Fibroblast of lung (primary cell): ENCODE measurements at regions not wholly inside any gene's neighbourhood (a gene's known extent, or its start where the extent isn't known, plus 50 kb on each side); places are given as distances from the start of the nearest gene placed in this dataset.

Experiments used
- DNase-seq, 2 donors: peaks; one replicate each; pipeline versions ENCODE4 v3.0.0 to v3.0.0-alpha.2; 2010; ENCODE audit warnings: low read depth in 2 of 2
- H2AFZ ChIP-seq: 2 replicates; pipeline ENCODE4 v1.5.1; 2012; ENCODE audit warnings: low read length, control low read depth, inconsistent platforms
- H3K27ac ChIP-seq: 2 replicates; pipeline ENCODE4 v1.5.1; 2011; ENCODE audit warnings: low read length, control low read depth; ENCODE audit not compliant: insufficient read depth
- H3K27me3 ChIP-seq: 2 replicates; pipeline ENCODE4 v1.5.1; 2011; ENCODE audit warnings: mild to moderate bottlenecking, low read length; ENCODE audit not compliant: control insufficient read depth, insufficient read depth
- H3K36me3 ChIP-seq: 2 replicates; pipeline ENCODE4 v1.5.1; 2011; ENCODE audit warnings: low read length; ENCODE audit not compliant: control insufficient read depth, insufficient read depth
- H3K4me1 ChIP-seq: 2 replicates; pipeline ENCODE4 v1.5.1; 2011; ENCODE audit warnings: low read length; ENCODE audit not compliant: control insufficient read depth, insufficient read depth; ENCODE audit errors: extremely low read depth
- H3K4me2 ChIP-seq: 2 replicates; pipeline ENCODE4 v1.5.1; 2011; ENCODE audit warnings: low read length, control low read depth; ENCODE audit not compliant: insufficient read depth; ENCODE audit errors: extremely low read depth
- H3K4me3 ChIP-seq, 4 experiments: fragments of 200-600 bp in 1 of 4; sonication (generic) in 1 of 4; replicated peaks in 1 of 4; 2 replicates each; pipeline ENCODE4 v1.5.1; 2011 to 2016; ENCODE audit warnings: low read length in 4 of 4, low read depth in 3 of 4, mild to moderate bottlenecking in 3 of 4, control low read depth in 2 of 4, inconsistent platforms in 1 of 4, mixed read lengths in 1 of 4; ENCODE audit not compliant: insufficient read depth in 1 of 4; ENCODE audit errors: control extremely low read depth in 1 of 4
- H3K79me2 ChIP-seq: 2 replicates; pipeline ENCODE4 v1.5.1; 2012; ENCODE audit warnings: mild to moderate bottlenecking, low read length, inconsistent platforms; ENCODE audit not compliant: control insufficient read depth, insufficient read depth
- H3K9ac ChIP-seq: 2 replicates; pipeline ENCODE4 v1.5.1; 2011; ENCODE audit warnings: mild to moderate bottlenecking, low read length, control low read depth; ENCODE audit not compliant: insufficient read depth
- H3K9me3 ChIP-seq: 2 replicates; pipeline ENCODE4 v1.5.1; 2012; ENCODE audit warnings: low read depth, low read length; ENCODE audit not compliant: control insufficient read depth, insufficient read depth
- H4K20me1 ChIP-seq: 2 replicates; pipeline ENCODE4 v1.5.1; 2011; ENCODE audit warnings: low read length; ENCODE audit not compliant: control insufficient read depth, insufficient read depth; ENCODE audit errors: extremely low read depth
- CTCF ChIP-seq, 2 donors: IDR thresholded peaks in 1 of 2; conservative IDR thresholded peaks in 1 of 2; 1 replicate in 1 of 2; 2 replicates in 1 of 2; pipeline ENCODE4 v1.5.1; 2011 to 2012; ENCODE audit warnings: low read length in 2 of 2, control low read depth in 1 of 2, inconsistent platforms in 1 of 2, low read depth in 1 of 2, mild to moderate bottlenecking in 1 of 2
- EZH2 ChIP-seq: IDR thresholded peaks from 2 replicates; pipeline ENCODE4 v1.5.1; 2012; ENCODE audit warnings: low read length, control low read depth, mild to moderate bottlenecking; ENCODE audit errors: missing control alignments

GRCh38 chr4:156578713-156579112, 392.9 kb downstream of the PDGFC start:
- no peak overlapping the region for H3K4me3 ChIP-seq
- no peaks in the 10 kb centered on the region for H3K36me3 ChIP-seq
- no peaks in the 10 kb centered on the region for H3K9me3 ChIP-seq
- H3K4me2 ChIP-seq, result no peak overlapping the region
- H3K9ac ChIP-seq, result no peak overlapping the region
- TF ChIP-seq CTCF (conservative IDR thresholded peaks at IDR 0.05 in 1 of 2, IDR thresholded peaks at IDR 0.05 in 1 of 2; ENCODE audit: low read depth in 1 of 2, low read length in 2 of 2), result no peak
- TF ChIP-seq EZH2, result no peak
- no peak overlapping the region for H3K27ac ChIP-seq
- no peak overlapping the region for H2AFZ ChIP-seq
- no peaks in the 10 kb centered on the region for H4K20me1 ChIP-seq
- H3K4me1 ChIP-seq, result no peaks in the 10 kb centered on the region
- H3K79me2 ChIP-seq, result no peaks in the 10 kb centered on the region
- no peak for DNase-seq
- H3K27me3 ChIP-seq, result no peaks in the 10 kb centered on the region

GRCh38 chr4:156578005-156578404, 393.6 kb downstream of the PDGFC start:
- H3K27ac ChIP-seq, result no peak overlapping the region

GRCh38 chr4:156576946-156577345, 394.7 kb downstream of the PDGFC start:
- Histone ChIP-seq H3K36me3 (no peaks in the 10 kb centered on the region), H3K4me2 (no peak overlapping the region), H3K79me2 (no peaks in the 10 kb centered on the region), H3K9me3 (no peaks in the 10 kb centered on the region), H3K27ac (no peak overlapping the region), H4K20me1 (no peaks in the 10 kb centered on the region), H3K27me3 (no peaks in the 10 kb centered on the region), H2AFZ (no peak overlapping the region), H3K9ac (no peak overlapping the region), H3K4me3 (no peak overlapping the region), H3K4me1 (no peaks in the 10 kb centered on the region)
- DNase-seq, result peak in 1 of 2 donors; percentile 21
- TF ChIP-seq CTCF (conservative IDR thresholded peaks at IDR 0.05 in 1 of 2, IDR thresholded peaks at IDR 0.05 in 1 of 2; ENCODE audit: low read depth in 1 of 2, low read length in 2 of 2) (no peak), EZH2 (no peak)

More at GRCh38 chr4:156578005-156578404, 393.6 kb downstream of the PDGFC start:
- no peak overlapping the region for H3K4me3 ChIP-seq
- H2AFZ ChIP-seq, result no peak overlapping the region
- no peaks in the 10 kb centered on the region for H3K9me3 ChIP-seq
- H4K20me1 ChIP-seq, result no peaks in the 10 kb centered on the region
- no peaks in the 10 kb centered on the region for H3K27me3 ChIP-seq
- H3K4me2 ChIP-seq, result no peak overlapping the region
- no peaks in the 10 kb centered on the region for H3K4me1 ChIP-seq
- TF ChIP-seq CTCF (conservative IDR thresholded peaks at IDR 0.05 in 1 of 2, IDR thresholded peaks at IDR 0.05 in 1 of 2; ENCODE audit: low read depth in 1 of 2, low read length in 2 of 2) (no peak), EZH2 (no peak)
- no peaks in the 10 kb centered on the region for H3K36me3 ChIP-seq
- no peak overlapping the region for H3K9ac ChIP-seq
- no peaks in the 10 kb centered on the region for H3K79me2 ChIP-seq
- no peak for DNase-seq
